HEK293 (cell line): ENCODE measurements at regions not wholly inside any gene's neighbourhood (a gene's known extent, or its start where the extent isn't known, plus 50 kb on each side); places are given as distances from the start of the nearest gene placed in this dataset.

Source experiments
- HOXC10 ChIP-seq: sonication (generic); formaldehyde crosslinking; IDR thresholded peaks from 2 replicates; pipeline ENCODE4 v1.8.1; 2023; ENCODE audit warnings: mild to moderate bottlenecking, missing genetic modification reagents
- REST ChIP-seq: fragments of 450-650 bp; formaldehyde crosslinking; IDR thresholded peaks from 2 replicates; pipeline ENCODE4 v1.5.1; 2016; ENCODE audit warnings: missing biosample characterization, missing genetic modification characterization
- ZNF24 ChIP-seq: fragments of 450-650 bp; formaldehyde crosslinking; IDR thresholded peaks from 2 replicates; pipeline ENCODE4 v1.5.1; 2016; ENCODE audit warnings: missing biosample characterization, missing genetic modification characterization
- ZNF555 ChIP-seq: fragments of 450-650 bp; formaldehyde crosslinking; conservative IDR thresholded peaks from 2 replicates; pipeline ENCODE4 v1.5.1; 2017; ENCODE audit warnings: missing biosample characterization, mild to moderate bottlenecking, missing genetic modification characterization, inconsistent platforms
- TF ChIP-seq, protein P1 (sequence below): fragments of 450-650 bp; formaldehyde crosslinking; IDR thresholded peaks from 2 replicates; pipeline ENCODE4 v1.5.1; 2016; ENCODE audit warnings: missing biosample characterization, missing genetic modification characterization
- TF ChIP-seq, protein P2 (sequence below): fragments of 450-650 bp; IDR thresholded peaks from 2 replicates; pipeline ENCODE4 v1.5.1; 2018; ENCODE audit warnings: missing biosample characterization, mild to moderate bottlenecking, missing genetic modification characterization

DNA sequence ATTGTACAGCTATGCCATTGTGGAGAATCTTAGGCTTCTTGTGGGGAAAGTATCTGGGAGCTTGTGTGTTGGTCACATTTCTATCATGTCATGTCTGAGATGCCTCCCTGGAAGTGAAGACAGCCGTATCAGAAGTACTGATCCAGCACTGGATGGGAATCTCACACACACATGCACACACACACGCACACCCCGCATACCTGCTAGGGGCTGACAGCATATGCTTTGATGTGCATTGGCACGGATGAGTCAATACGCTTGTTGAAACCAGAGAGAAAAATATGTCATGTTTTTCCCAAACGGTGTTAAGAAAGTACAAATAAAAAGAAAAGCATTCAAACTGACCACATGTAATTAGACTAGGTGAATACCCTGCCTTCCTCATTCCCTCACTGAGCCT lies 260.8 kb downstream of the KTN1 start:
- TF ChIP-seq REST (tag by site-specific recombination) (no peak), HOXC10 (no peak), ZNF555 (tag by site-specific recombination) (no peak), ZNF24 (tag by site-specific recombination) (no peak)
- TF ChIP-seq, protein P1, sequence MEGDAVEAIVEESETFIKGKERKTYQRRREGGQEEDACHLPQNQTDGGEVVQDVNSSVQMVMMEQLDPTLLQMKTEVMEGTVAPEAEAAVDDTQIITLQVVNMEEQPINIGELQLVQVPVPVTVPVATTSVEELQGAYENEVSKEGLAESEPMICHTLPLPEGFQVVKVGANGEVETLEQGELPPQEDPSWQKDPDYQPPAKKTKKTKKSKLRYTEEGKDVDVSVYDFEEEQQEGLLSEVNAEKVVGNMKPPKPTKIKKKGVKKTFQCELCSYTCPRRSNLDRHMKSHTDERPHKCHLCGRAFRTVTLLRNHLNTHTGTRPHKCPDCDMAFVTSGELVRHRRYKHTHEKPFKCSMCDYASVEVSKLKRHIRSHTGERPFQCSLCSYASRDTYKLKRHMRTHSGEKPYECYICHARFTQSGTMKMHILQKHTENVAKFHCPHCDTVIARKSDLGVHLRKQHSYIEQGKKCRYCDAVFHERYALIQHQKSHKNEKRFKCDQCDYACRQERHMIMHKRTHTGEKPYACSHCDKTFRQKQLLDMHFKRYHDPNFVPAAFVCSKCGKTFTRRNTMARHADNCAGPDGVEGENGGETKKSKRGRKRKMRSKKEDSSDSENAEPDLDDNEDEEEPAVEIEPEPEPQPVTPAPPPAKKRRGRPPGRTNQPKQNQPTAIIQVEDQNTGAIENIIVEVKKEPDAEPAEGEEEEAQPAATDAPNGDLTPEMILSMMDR (tag by site-specific recombination) = no peak
- TF ChIP-seq, protein P2, sequence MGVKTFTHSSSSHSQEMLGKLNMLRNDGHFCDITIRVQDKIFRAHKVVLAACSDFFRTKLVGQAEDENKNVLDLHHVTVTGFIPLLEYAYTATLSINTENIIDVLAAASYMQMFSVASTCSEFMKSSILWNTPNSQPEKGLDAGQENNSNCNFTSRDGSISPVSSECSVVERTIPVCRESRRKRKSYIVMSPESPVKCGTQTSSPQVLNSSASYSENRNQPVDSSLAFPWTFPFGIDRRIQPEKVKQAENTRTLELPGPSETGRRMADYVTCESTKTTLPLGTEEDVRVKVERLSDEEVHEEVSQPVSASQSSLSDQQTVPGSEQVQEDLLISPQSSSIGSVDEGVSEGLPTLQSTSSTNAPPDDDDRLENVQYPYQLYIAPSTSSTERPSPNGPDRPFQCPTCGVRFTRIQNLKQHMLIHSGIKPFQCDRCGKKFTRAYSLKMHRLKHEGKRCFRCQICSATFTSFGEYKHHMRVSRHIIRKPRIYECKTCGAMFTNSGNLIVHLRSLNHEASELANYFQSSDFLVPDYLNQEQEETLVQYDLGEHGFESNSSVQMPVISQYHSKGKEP (tag by site-specific recombination) = no peak
